Natural killer cell (primary cell): ENCODE measurements at regions not wholly inside any gene's neighbourhood (a gene's known extent, or its start where the extent isn't known, plus 50 kb on each side); places are given as distances from the start of the nearest gene placed in this dataset.

ENCODE experiments used
- ATAC-seq, 3 donors: fragments of 150-1000 bp in 2 of 3; fragments of 200-7000 bp in 1 of 3; cut with Tn5 transposase; 1 replicate in 1 of 3; 2 replicates in 2 of 3; pipeline ENCODE4 v1.10.0; 2021; ENCODE audit warnings: mild to moderate bottlenecking in 2 of 3, moderate library complexity in 2 of 3
- DNase-seq, 2 donors: peaks; one replicate each; pipeline versions ENCODE4 v3.0.0 to v3.0.0-alpha.2; 2013 to 2021; ENCODE audit warnings: mixed read lengths in 1 of 2
- H3K27ac ChIP-seq: one replicate; pipeline ENCODE4 v1.5.1; 2013; ENCODE audit warnings: mild to moderate bottlenecking, low read length
- H3K27me3 ChIP-seq: one replicate; pipeline ENCODE4 v1.6.1; 2013; ENCODE audit warnings: low read length; ENCODE audit not compliant: control insufficient read depth, insufficient read depth
- H3K36me3 ChIP-seq: one replicate; pipeline ENCODE4 v1.6.1; 2013; ENCODE audit warnings: low read length; ENCODE audit not compliant: control insufficient read depth, insufficient read depth
- H3K4me1 ChIP-seq: one replicate; pipeline ENCODE4 v1.6.1; 2013; ENCODE audit warnings: low read length; ENCODE audit not compliant: control insufficient read depth, insufficient read depth
- H3K4me3 ChIP-seq: one replicate; pipeline ENCODE4 v1.5.1; 2013; ENCODE audit warnings: low read length
- H3K9me3 ChIP-seq: one replicate; pipeline ENCODE4 v1.6.1; 2013; ENCODE audit warnings: low read length; ENCODE audit not compliant: control insufficient read depth, insufficient read depth
- H3K27ac Mint-ChIP-seq, 2 donors: one replicate each; pipeline ENCODE4 v1.8.0; 2022; ENCODE audit warnings: mild to moderate bottlenecking in 2 of 2, mixed read lengths in 2 of 2, moderate library complexity in 1 of 2
- H3K27me3 Mint-ChIP-seq, 2 donors: one replicate each; pipeline ENCODE4 v1.8.0; 2022; ENCODE audit warnings: low read depth in 2 of 2, mixed read lengths in 2 of 2
- H3K36me3 Mint-ChIP-seq: one replicate; pipeline ENCODE4 v1.8.0; 2022; ENCODE audit warnings: mixed read lengths
- H3K4me1 Mint-ChIP-seq, 2 donors: one replicate each; pipeline ENCODE4 v1.8.0; 2022; ENCODE audit warnings: mixed read lengths in 2 of 2
- H3K4me3 Mint-ChIP-seq: one replicate; pipeline ENCODE4 v1.8.0; 2022; ENCODE audit warnings: mild to moderate bottlenecking, moderate library complexity, mixed read lengths
- H3K9me3 Mint-ChIP-seq, 2 donors: one replicate each; pipeline ENCODE4 v1.8.0; 2022; ENCODE audit warnings: mixed read lengths in 2 of 2
- CTCF ChIP-seq: fragments of 200-600 bp; IDR thresholded peaks from one replicate; pipeline ENCODE4 v1.8.0; 2022; ENCODE audit warnings: antibody characterized with exemption
- WGBS: methylation state at CpG from one replicate; pipeline ENCODE4 v1.1.7; 2013; ENCODE audit warnings: missing lambda C conversion rate; ENCODE audit not compliant: insufficient coverage; 5-methylcytosine and 5-hydroxymethylcytosine counted together
- intact Hi-C: fragments of 100-400 bp; cut with micrococcal nuclease; formaldehyde crosslinking; loops from one replicate; pipeline ENCODE4 v1.14.2; 2022

GRCh38 chr6:141169419-141169818, 963.3 kb upstream of the GJE1 start:
- 86% methylated on average over 1 of the region's 1 CpG for WGBS
- TF ChIP-seq CTCF, result no peak
- H3K9me3 ChIP-seq, result no peaks in the 10 kb centered on the region

DNA sequence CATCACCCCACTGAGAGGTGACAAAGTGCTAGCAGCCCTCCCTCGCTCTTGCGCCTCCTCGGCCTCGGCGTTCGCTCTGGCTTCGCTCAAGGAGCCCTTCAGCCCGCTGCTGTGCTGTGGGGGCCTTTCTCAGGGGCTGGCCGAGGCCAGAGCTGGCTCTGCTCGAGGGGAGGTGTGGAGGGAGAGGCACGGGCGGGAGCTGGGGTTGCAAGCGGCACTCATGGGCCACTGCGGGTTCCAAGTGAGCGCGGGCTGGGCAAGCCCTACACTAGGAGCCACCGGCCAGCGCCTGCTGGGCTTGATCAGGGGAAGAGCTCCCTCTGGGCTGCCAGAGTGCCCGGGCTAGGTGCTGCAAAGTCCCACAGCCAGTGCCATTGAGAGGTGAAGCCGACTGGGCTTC, 964.8 kb upstream of the GJE1 start:
- H3K9me3 ChIP-seq, result no peaks in the 10 kb centered on the region
- no peaks in the 10 kb centered on the region for H3K36me3 ChIP-seq
- no peak overlapping the region for H3K27ac ChIP-seq
- Mint-ChIP-seq H3K9me3 (peaks cover 3 to 4% of the 10 kb centered on the region in 2 donors), H3K27ac (no peak overlapping the region), H3K27me3 (no peaks in the 10 kb centered on the region), H3K36me3 (no peaks in the 10 kb centered on the region), H3K4me3 (no peak overlapping the region), H3K4me1 (no peaks in the 10 kb centered on the region)
- TF ChIP-seq CTCF, result no peak
- H3K4me3 ChIP-seq, result no peak overlapping the region
- H3K27me3 ChIP-seq, result no peaks in the 10 kb centered on the region
- H3K4me1 ChIP-seq, result no peaks in the 10 kb centered on the region
- WGBS, result 92% methylated on average over 20 of the region's 20 CpGs
- ATAC-seq (no peak), DNase-seq (no peak)
- intact Hi-C loops, result no loop called here

More at GRCh38 chr6:141169419-141169818, 963.3 kb upstream of the GJE1 start:
- intact Hi-C loops, result no loop called here
- Mint-ChIP-seq H3K27me3 (no peaks in the 10 kb centered on the region), H3K9me3 (peaks cover 3 to 4% of the 10 kb centered on the region in 2 donors), H3K27ac (no peak overlapping the region), H3K4me3 (no peak overlapping the region), H3K4me1 (no peaks in the 10 kb centered on the region), H3K36me3 (no peaks in the 10 kb centered on the region)
- no peak for DNase-seq
- Histone ChIP-seq H3K27me3 (no peaks in the 10 kb centered on the region), H3K4me1 (no peaks in the 10 kb centered on the region), H3K27ac (no peak overlapping the region), H3K4me3 (no peak overlapping the region), H3K36me3 (no peaks in the 10 kb centered on the region)
- ATAC-seq, result no peak

- H3K27ac Mint-ChIP-seq, result no peak overlapping the region
- Histone ChIP-seq H3K4me3 (no peak overlapping the region), H3K36me3 (no peaks in the 10 kb centered on the region), H3K27me3 (no peaks in the 10 kb centered on the region), H3K9me3 (no peaks in the 10 kb centered on the region), H3K4me1 (no peaks in the 10 kb centered on the region), H3K27ac (no peak overlapping the region)
- no peaks in the 10 kb centered on the region for H3K27me3 Mint-ChIP-seq
- TF ChIP-seq CTCF, result no peak
- intact Hi-C loops, result no loop called here
- ATAC-seq, result no peak
- DNase-seq, result no peak
- H3K4me1 Mint-ChIP-seq, result no peaks in the 10 kb centered on the region
- H3K36me3 Mint-ChIP-seq, result no peaks in the 10 kb centered on the region
- no peak overlapping the region for H3K4me3 Mint-ChIP-seq
- peaks cover 3 to 4% of the 10 kb centered on the region in 2 donors for H3K9me3 Mint-ChIP-seq
- 100% methylated on average over 1 of the region's 1 CpG for WGBS
Observed at GRCh38 chr6:141165002-141165665, 967.6 kb upstream of the GJE1 start.
